ENCODE measurements at regions not wholly inside any gene's neighbourhood (a gene's known extent, or its start where the extent isn't known, plus 50 kb on each side); places are given as distances from the start of the nearest gene placed in this dataset.

DNA sequence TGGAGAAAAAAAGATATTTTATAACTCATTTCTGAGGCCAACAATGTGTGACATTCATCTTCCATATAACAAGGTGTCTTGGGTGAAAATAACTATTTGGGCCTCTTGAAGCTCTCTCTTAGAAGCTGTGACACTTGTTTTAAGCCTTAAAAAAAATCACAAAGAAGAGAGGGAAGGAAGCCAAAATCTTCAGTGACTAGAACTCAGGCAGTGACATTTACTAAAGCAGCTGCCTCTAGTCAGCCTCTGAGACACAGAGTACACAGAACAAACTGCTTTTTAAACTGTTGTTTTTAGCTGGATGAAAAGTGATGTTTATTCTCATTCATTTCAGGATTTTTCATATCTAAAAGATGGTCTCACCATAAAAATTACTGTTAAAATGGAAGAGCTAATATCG is 793.6 kb downstream of the GALC start:
- no CpG with 5 or more reads among the region's 1 CpG for WGBS, 2 experiments (ENCODE audit: extremely low coverage in 2 of 2, insufficient read length in 1 of 2)

More for the DNA sequence above, 793.6 kb downstream of the GALC start:
- H2BK15ac ChIP-seq (ENCODE audit: low read depth, low read length) = no peak overlapping the region
- TF ChIP-seq RCOR1 (IDR thresholded peaks at IDR 0.05; ENCODE audit: insufficient replicate concordance, low read length) = no peak
- TF ChIP-seq POLR2A (IDR thresholded peaks at IDR 0.05; ENCODE audit: low read depth, low read length) = no peak
- TF ChIP-seq USF2 (IDR thresholded peaks at IDR 0.05; ENCODE audit: low read depth, low read length) = no peak
- no peak for TF ChIP-seq MAFK (IDR thresholded peaks at IDR 0.05; ENCODE audit: low read depth, low read length)
- TF ChIP-seq RAD21 (IDR thresholded peaks at IDR 0.05; ENCODE audit: low read length) = no peak
- no peak for TF ChIP-seq CTCF (conservative IDR thresholded peaks at IDR 0.05; ENCODE audit: low read depth, low read length)
- no peak for TF ChIP-seq ELK1 (IDR thresholded peaks at IDR 0.05; ENCODE audit: borderline replicate concordance, low read depth, low read length)
- TF ChIP-seq MXI1 (IDR thresholded peaks at IDR 0.05; ENCODE audit: borderline replicate concordance, low read depth, low read length) = no peak
- no peak for TF ChIP-seq CEBPB (IDR thresholded peaks at IDR 0.05; ENCODE audit: low read depth, low read length)
- no peak for TF ChIP-seq BHLHE40 (IDR thresholded peaks at IDR 0.05; ENCODE audit: low read depth, low read length)
- TF ChIP-seq NFE2L2 (IDR thresholded peaks at IDR 0.05; ENCODE audit: low read depth, low read length) = no peak
- TF ChIP-seq RFX5 (IDR thresholded peaks at IDR 0.05; ENCODE audit: low read depth, low read length) = no peak
- TF ChIP-seq FOS (IDR thresholded peaks at IDR 0.05; ENCODE audit: low read depth, low read length) = no peak
- no peak for TF ChIP-seq MAZ (IDR thresholded peaks at IDR 0.05; ENCODE audit: borderline replicate concordance, low read depth, low read length)
- TF ChIP-seq CHD1 (IDR thresholded peaks at IDR 0.05; ENCODE audit: low read depth, low read length) = no peak
- no peak for TF ChIP-seq SMC3 (IDR thresholded peaks at IDR 0.05; ENCODE audit: low read depth, low read length)
- no peak overlapping the region for H3K4ac ChIP-seq (ENCODE audit: low read depth, low read length)
- H3K9me1 ChIP-seq (ENCODE audit: insufficient read depth, low read length) = no peaks in the 10 kb centered on the region
- no peak overlapping the region for H4K5ac ChIP-seq (ENCODE audit: low read depth, low read length)
- no peaks in the 10 kb centered on the region for H3K4me1 ChIP-seq (ENCODE audit: control insufficient read depth, insufficient read depth, low read length)
- H2BK5ac ChIP-seq (ENCODE audit: low read depth, low read length, poor library complexity, severe bottlenecking) = no peak overlapping the region
- no peak overlapping the region for H4K91ac ChIP-seq (ENCODE audit: insufficient read depth, low read depth, low read length)
- no peak overlapping the region for H4K8ac ChIP-seq (ENCODE audit: low read depth in 2 of 2, low read length in 2 of 2)
- no peak overlapping the region for H3K14ac ChIP-seq (replicated peaks; ENCODE audit: low read depth, low read length)
- no peak overlapping the region for H2AK9ac ChIP-seq (replicated peaks; ENCODE audit: low read depth, low read length, poor library complexity)
- no peak overlapping the region for H3K27ac ChIP-seq (ENCODE audit: insufficient read depth, low read length)
- DNase-seq (no peak), ATAC-seq (ENCODE audit: low read depth) (no peak)
- H3K36me3 ChIP-seq (ENCODE audit: control insufficient read depth, insufficient read depth, low read length) = no peaks in the 10 kb centered on the region
- H3K9ac ChIP-seq (ENCODE audit: low read depth, low read length) = no peak overlapping the region
- intact Hi-C loops (cut with micrococcal nuclease) (no loop called here), dilution Hi-C loops (cut with HindIII; ENCODE audit: low sequenced_read_pairs, unreplicated experiment) (no loop called here), in situ Hi-C loops (cut with MboI; ENCODE audit: low sequenced_read_pairs) (no loop called here)
- no peak overlapping the region for H2AFZ ChIP-seq (replicated peaks; ENCODE audit: low read length, poor library complexity)
- no peak overlapping the region for H3K18ac ChIP-seq (ENCODE audit: low read depth, low read length)
- no peak overlapping the region for H3K56ac ChIP-seq (ENCODE audit: extremely low read depth, insufficient read depth, low read length)
- no peak overlapping the region for H2BK20ac ChIP-seq (ENCODE audit: low read depth, low read length)
- no peak overlapping the region for H3K4me2 ChIP-seq (ENCODE audit: low read depth, low read length)
- no peaks in the 10 kb centered on the region for H4K20me1 ChIP-seq (ENCODE audit: insufficient read depth, low read length)
- POLR2A ChIA-PET (ENCODE audit: unreplicated experiment) = no interaction called here
- H2BK120ac ChIP-seq (ENCODE audit: low read depth, low read length) = no peak overlapping the region
- no peaks in the 10 kb centered on the region for H3K9me3 ChIP-seq (ENCODE audit: control insufficient read depth, insufficient read depth, low read length)
- H3K79me1 ChIP-seq (ENCODE audit: low read depth in 1 of 2, low read length in 2 of 2) = no peaks in the 10 kb centered on the region
- no peaks in the 10 kb centered on the region for H3K27me3 ChIP-seq (ENCODE audit: control insufficient read depth, insufficient read depth, low read length)
- CTCF ChIA-PET = no interaction called here
- BruUV-seq (replicated peaks) = no TSS peak
- no peak overlapping the region for H3K23ac ChIP-seq (ENCODE audit: low read depth, low read length)
- H2AK5ac ChIP-seq (ENCODE audit: low read depth, low read length) = no peak overlapping the region
- no peak overlapping the region for H3K4me3 ChIP-seq (ENCODE audit: insufficient read depth, low read depth, low read length)

All from IMR-90 (cell line).